ENCODE measurements at regions not wholly inside any gene's neighbourhood (a gene's known extent, or its start where the extent isn't known, plus 50 kb on each side); places are given as distances from the start of the nearest gene placed in this dataset.
"Not testable (repeated sequence)": the region's sequence is repeated elsewhere in the genome, so short reads cannot be mapped to it uniquely, and the experiment has no call there.

GRCh38 chr14:106196459-106196858 is 670.1 kb downstream of the TMEM121 start:
- DNase-seq; H3K27ac ChIP-seq; H3K9me3 ChIP-seq (ENCODE audit: severe bottlenecking); H3K4me3 ChIP-seq (ENCODE audit: low read depth, low read length); H3K36me3 ChIP-seq: not testable (repeated sequence)
- peaks cover 40% of the 10 kb centered on the region for H3K27me3 ChIP-seq (ENCODE audit: insufficient read depth, low read depth, severe bottlenecking)
- TF ChIP-seq CTCF (IDR thresholded peaks at IDR 0.05; ENCODE audit: low read depth, low read length): 0 out of 2 replicates have a peak, but pooled peaks have one; percentile 23

- DNase-seq; H3K4me3 ChIP-seq (ENCODE audit: low read depth, low read length); H3K27ac ChIP-seq; H3K36me3 ChIP-seq; H3K9me3 ChIP-seq (ENCODE audit: severe bottlenecking): not testable (repeated sequence)
- H3K27me3 ChIP-seq (ENCODE audit: insufficient read depth, low read depth, severe bottlenecking): peaks cover 44% of the 10 kb centered on the region
Observed at GRCh38 chr14:106197264-106197663, 670.9 kb downstream of the TMEM121 start.

GRCh38 chr14:106199097-106199496 is 672.7 kb downstream of the TMEM121 start:
- TF ChIP-seq CTCF (IDR thresholded peaks at IDR 0.05; ENCODE audit: low read depth, low read length): no peak
- Histone ChIP-seq H3K4me3 (ENCODE audit: low read depth, low read length) (no peak overlapping the region), H3K27ac (no peak overlapping the region), H3K9me3 (ENCODE audit: severe bottlenecking) (no peaks in the 10 kb centered on the region), H3K36me3 (no peaks in the 10 kb centered on the region), H3K27me3 (ENCODE audit: insufficient read depth, low read depth, severe bottlenecking) (peaks cover 61% of the 10 kb centered on the region)
- no peak for DNase-seq

- Histone ChIP-seq H3K9me3 (ENCODE audit: severe bottlenecking) (no peaks in the 10 kb centered on the region), H3K36me3 (no peaks in the 10 kb centered on the region), H3K4me3 (ENCODE audit: low read depth, low read length) (no peak overlapping the region), H3K27ac (no peak overlapping the region), H3K27me3 (ENCODE audit: insufficient read depth, low read depth, severe bottlenecking) (peaks cover 70% of the 10 kb centered on the region)
- DNase-seq: no peak
- TF ChIP-seq CTCF (IDR thresholded peaks at IDR 0.05; ENCODE audit: low read depth, low read length): no peak
Observed at GRCh38 chr14:106200541-106201315, 674.3 kb downstream of the TMEM121 start.

- H3K27ac ChIP-seq: no peak overlapping the region
- no peaks in the 10 kb centered on the region for H3K36me3 ChIP-seq
- no peak for DNase-seq
- peaks cover 74% of the 10 kb centered on the region for H3K27me3 ChIP-seq (ENCODE audit: insufficient read depth, low read depth, severe bottlenecking)
- H3K9me3 ChIP-seq (ENCODE audit: severe bottlenecking): no peaks in the 10 kb centered on the region
- no peak for TF ChIP-seq CTCF (IDR thresholded peaks at IDR 0.05; ENCODE audit: low read depth, low read length)
- no peak overlapping the region for H3K4me3 ChIP-seq (ENCODE audit: low read depth, low read length)
Observed at GRCh38 chr14:106201376-106201775, 675.0 kb downstream of the TMEM121 start.

GRCh38 chr14:106203438-106203837 is 677.1 kb downstream of the TMEM121 start:
- no peak overlapping the region for H3K4me3 ChIP-seq (ENCODE audit: low read depth, low read length)
- peaks cover 73% of the 10 kb centered on the region for H3K27me3 ChIP-seq (ENCODE audit: insufficient read depth, low read depth, severe bottlenecking)
- no peak for TF ChIP-seq CTCF (IDR thresholded peaks at IDR 0.05; ENCODE audit: low read depth, low read length)
- H3K36me3 ChIP-seq: no peaks in the 10 kb centered on the region
- no peak overlapping the region for H3K27ac ChIP-seq
- no peaks in the 10 kb centered on the region for H3K9me3 ChIP-seq (ENCODE audit: severe bottlenecking)
- no peak for DNase-seq
